Heart left ventricle (tissue), 13 donors: ENCODE measurements at regions not wholly inside any gene's neighbourhood (a gene's known extent, or its start where the extent isn't known, plus 50 kb on each side); places are given as distances from the start of the nearest gene placed in this dataset.

Source experiments
- POLR2A ChIP-seq, 2 donors: fragments of 450-650 bp; IDR thresholded peaks; one replicate each; pipeline ENCODE4 v1.6.1; 2017; ENCODE audit warnings: antibody characterized with exemption in 2 of 2, mild to moderate bottlenecking in 2 of 2, moderate library complexity in 2 of 2
- TF ChIP-seq, protein P1 (sequence below), 12 donors: fragments of 200-600 bp; sonication (generic) in 4 of 12; IDR thresholded peaks; one replicate each; pipeline versions ENCODE4 v1.5.0 to v1.8.0; 2018 to 2022; ENCODE audit warnings: antibody characterized with exemption in 12 of 12, mild to moderate bottlenecking in 5 of 12
- donor health status: ischemic (EF 13 %, LVEDD 7.1; RV severe dilation, severe dysfunction).
- donor health status: DM: no; HTN: yes; CAD: no.
- donor health status: DM: no; HTN: no; CAD: no.
- donor health status: ischemic (EF 25% LVEDD 6.9; RV normal size, moderate dysfunction).
- donor health status: ischemic (EF 25% LVEDD 5.7; RV mildly dilated, moderate dysfunction).
- donor health status: ischemic (EF 35%, LVEDD 5.7; RV mildly dilated, moderate dysfunction).
- donor health status: nonischemic (EF 11% LVEDD 7.7; RV severe dilation, severe dysfunction).
- donor health status: DM: yes; HTN: yes; CAD: no.
- donor health status: PGD.
- donor health status: ischemic (EF 29% LVEDD 5.4; RV normal size, mild dysfunction).
- donor health status: nonischemic (EF 23%, LVEDD 6.1; RV moderate dilation, normal function).

DNA sequence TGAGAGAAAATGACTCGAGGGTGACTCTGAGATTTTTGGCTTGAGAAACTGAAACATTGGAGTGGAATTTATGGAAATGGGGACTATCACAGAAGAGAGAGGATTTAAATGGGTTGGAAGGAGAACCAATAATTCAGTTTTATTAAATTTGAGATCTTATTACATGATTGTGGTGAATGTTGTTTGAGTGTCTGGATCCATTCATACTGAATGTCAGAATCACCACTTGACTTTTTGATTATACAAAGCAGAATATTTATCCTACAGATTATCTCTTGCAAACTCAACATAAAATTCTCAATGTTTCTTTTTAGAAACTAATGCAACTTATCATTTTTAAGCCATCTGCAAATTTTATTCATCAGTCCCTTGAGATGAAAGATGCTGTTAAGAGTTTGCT lies 332.8 kb downstream of the CNTN3 start:
- TF ChIP-seq, protein P1, sequence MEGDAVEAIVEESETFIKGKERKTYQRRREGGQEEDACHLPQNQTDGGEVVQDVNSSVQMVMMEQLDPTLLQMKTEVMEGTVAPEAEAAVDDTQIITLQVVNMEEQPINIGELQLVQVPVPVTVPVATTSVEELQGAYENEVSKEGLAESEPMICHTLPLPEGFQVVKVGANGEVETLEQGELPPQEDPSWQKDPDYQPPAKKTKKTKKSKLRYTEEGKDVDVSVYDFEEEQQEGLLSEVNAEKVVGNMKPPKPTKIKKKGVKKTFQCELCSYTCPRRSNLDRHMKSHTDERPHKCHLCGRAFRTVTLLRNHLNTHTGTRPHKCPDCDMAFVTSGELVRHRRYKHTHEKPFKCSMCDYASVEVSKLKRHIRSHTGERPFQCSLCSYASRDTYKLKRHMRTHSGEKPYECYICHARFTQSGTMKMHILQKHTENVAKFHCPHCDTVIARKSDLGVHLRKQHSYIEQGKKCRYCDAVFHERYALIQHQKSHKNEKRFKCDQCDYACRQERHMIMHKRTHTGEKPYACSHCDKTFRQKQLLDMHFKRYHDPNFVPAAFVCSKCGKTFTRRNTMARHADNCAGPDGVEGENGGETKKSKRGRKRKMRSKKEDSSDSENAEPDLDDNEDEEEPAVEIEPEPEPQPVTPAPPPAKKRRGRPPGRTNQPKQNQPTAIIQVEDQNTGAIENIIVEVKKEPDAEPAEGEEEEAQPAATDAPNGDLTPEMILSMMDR (IDR thresholded peaks at IDR 0.05) = no peak
- TF ChIP-seq POLR2A (IDR thresholded peaks at IDR 0.05) = no peak
